Heart left ventricle (tissue), 13 donors: ENCODE measurements at regions not wholly inside any gene's neighbourhood (a gene's known extent, or its start where the extent isn't known, plus 50 kb on each side); places are given as distances from the start of the nearest gene placed in this dataset.

ENCODE experiments used
- POLR2A ChIP-seq, 2 donors: fragments of 450-650 bp; IDR thresholded peaks; one replicate each; pipeline ENCODE4 v1.6.1; 2017; ENCODE audit warnings: antibody characterized with exemption in 2 of 2, mild to moderate bottlenecking in 2 of 2, moderate library complexity in 2 of 2
- TF ChIP-seq, protein P1 (sequence below), 12 donors: fragments of 200-600 bp; sonication (generic) in 4 of 12; IDR thresholded peaks; one replicate each; pipeline versions ENCODE4 v1.5.0 to v1.8.0; 2018 to 2022; ENCODE audit warnings: antibody characterized with exemption in 12 of 12, mild to moderate bottlenecking in 5 of 12
- donor health status: ischemic (EF 13 %, LVEDD 7.1; RV severe dilation, severe dysfunction).
- donor health status: DM: no; HTN: yes; CAD: no.
- donor health status: DM: no; HTN: no; CAD: no.
- donor health status: ischemic (EF 25% LVEDD 6.9; RV normal size, moderate dysfunction).
- donor health status: ischemic (EF 25% LVEDD 5.7; RV mildly dilated, moderate dysfunction).
- donor health status: ischemic (EF 35%, LVEDD 5.7; RV mildly dilated, moderate dysfunction).
- donor health status: nonischemic (EF 11% LVEDD 7.7; RV severe dilation, severe dysfunction).
- donor health status: DM: yes; HTN: yes; CAD: no.
- donor health status: PGD.
- donor health status: ischemic (EF 29% LVEDD 5.4; RV normal size, mild dysfunction).
- donor health status: nonischemic (EF 23%, LVEDD 6.1; RV moderate dilation, normal function).

DNA sequence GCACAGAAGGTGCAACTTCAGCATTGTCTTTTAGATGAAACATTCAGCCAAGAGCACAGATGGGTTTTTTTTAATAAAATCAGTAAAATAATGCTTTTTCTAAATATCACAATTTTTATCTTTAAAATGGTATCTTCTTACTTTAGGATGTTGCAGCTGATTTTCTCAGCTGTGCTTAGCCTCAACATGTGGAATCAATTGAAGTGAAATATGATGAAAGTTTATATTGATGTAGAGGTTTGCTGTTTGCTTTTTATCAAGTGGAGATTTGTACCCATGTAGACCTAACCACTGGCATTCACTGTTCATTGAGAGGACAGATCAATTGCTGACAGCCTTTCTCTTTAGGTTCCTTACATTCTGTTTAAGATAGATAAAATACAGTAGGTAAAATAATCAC lies 107.8 kb downstream of the CYB561 start:
- TF ChIP-seq, protein P1, sequence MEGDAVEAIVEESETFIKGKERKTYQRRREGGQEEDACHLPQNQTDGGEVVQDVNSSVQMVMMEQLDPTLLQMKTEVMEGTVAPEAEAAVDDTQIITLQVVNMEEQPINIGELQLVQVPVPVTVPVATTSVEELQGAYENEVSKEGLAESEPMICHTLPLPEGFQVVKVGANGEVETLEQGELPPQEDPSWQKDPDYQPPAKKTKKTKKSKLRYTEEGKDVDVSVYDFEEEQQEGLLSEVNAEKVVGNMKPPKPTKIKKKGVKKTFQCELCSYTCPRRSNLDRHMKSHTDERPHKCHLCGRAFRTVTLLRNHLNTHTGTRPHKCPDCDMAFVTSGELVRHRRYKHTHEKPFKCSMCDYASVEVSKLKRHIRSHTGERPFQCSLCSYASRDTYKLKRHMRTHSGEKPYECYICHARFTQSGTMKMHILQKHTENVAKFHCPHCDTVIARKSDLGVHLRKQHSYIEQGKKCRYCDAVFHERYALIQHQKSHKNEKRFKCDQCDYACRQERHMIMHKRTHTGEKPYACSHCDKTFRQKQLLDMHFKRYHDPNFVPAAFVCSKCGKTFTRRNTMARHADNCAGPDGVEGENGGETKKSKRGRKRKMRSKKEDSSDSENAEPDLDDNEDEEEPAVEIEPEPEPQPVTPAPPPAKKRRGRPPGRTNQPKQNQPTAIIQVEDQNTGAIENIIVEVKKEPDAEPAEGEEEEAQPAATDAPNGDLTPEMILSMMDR (IDR thresholded peaks at IDR 0.05), result no peak
- TF ChIP-seq POLR2A (IDR thresholded peaks at IDR 0.05), result no peak
